ENCODE measurements at regions not wholly inside any gene's neighbourhood (a gene's known extent, or its start where the extent isn't known, plus 50 kb on each side); places are given as distances from the start of the nearest gene placed in this dataset.

- H3K79me2 ChIP-seq (ENCODE audit: insufficient read depth) = no peaks in the 10 kb centered on the region
- in situ Hi-C loops (cut with MboI) = no loop called here
- H3K4me2 ChIP-seq (ENCODE audit: unreplicated experiment) = no peak overlapping the region
- no peak for TF ChIP-seq EZH2 (IDR thresholded peaks at IDR 0.05; ENCODE audit: insufficient read depth, poor library complexity, severe bottlenecking)
- TF ChIP-seq EZH2phosphoT487 (IDR thresholded peaks at IDR 0.05; ENCODE audit: insufficient read depth, low read depth) = no peak
- WGBS, 2 experiments (ENCODE audit: low coverage in 1 of 2, low lambda C conversion rate in 2 of 2, missing lambda C conversion rate in 2 of 2) = 74 to 83% methylated on average over 4 of the region's 4 CpGs
- H3K9ac ChIP-seq = no peak overlapping the region
- no peaks in the 10 kb centered on the region for H3K9me2 ChIP-seq (ENCODE audit: insufficient read depth)
- H3K4me3 ChIP-seq = no peak overlapping the region
- no peak for DNase-seq
- no peaks in the 10 kb centered on the region for H4K20me1 ChIP-seq (ENCODE audit: insufficient read depth)
- H3K27ac ChIP-seq = no peak overlapping the region
- peaks cover 16% of the 10 kb centered on the region for H3K4me1 ChIP-seq (ENCODE audit: insufficient read depth)
- 0 out of 2 replicates have a peak, but pooled peaks cover 7% of the 10 kb centered on the region for H3F3A ChIP-seq (ENCODE audit: insufficient read depth)
- no peaks in the 10 kb centered on the region for H3K27me3 ChIP-seq (replicated peaks; ENCODE audit: insufficient read depth)
- no peak overlapping the region for H2AFZ ChIP-seq
- H3K36me3 ChIP-seq (ENCODE audit: low read depth) = no peaks in the 10 kb centered on the region
- no peaks in the 10 kb centered on the region for H3K9me3 ChIP-seq (ENCODE audit: low read depth)
Observed at GRCh38 chr4:133855001-133855400, 346.6 kb downstream of the PABPC4L start.

GRCh38 chr4:133839326-133839725, 362.3 kb downstream of the PABPC4L start:
- H3K9ac ChIP-seq = no peak overlapping the region
- no peaks in the 10 kb centered on the region for H4K20me1 ChIP-seq (ENCODE audit: insufficient read depth)
- no peaks in the 10 kb centered on the region for H3F3A ChIP-seq (ENCODE audit: insufficient read depth)
- no peak overlapping the region for H3K4me2 ChIP-seq (ENCODE audit: unreplicated experiment)
- H3K27ac ChIP-seq = no peak overlapping the region
- H3K9me2 ChIP-seq (ENCODE audit: insufficient read depth) = no peaks in the 10 kb centered on the region
- H3K79me2 ChIP-seq (ENCODE audit: insufficient read depth) = no peaks in the 10 kb centered on the region
- no peak for TF ChIP-seq EZH2phosphoT487 (IDR thresholded peaks at IDR 0.05; ENCODE audit: insufficient read depth, low read depth)
- no peak for TF ChIP-seq EZH2 (IDR thresholded peaks at IDR 0.05; ENCODE audit: insufficient read depth, poor library complexity, severe bottlenecking)
- no peak overlapping the region for H2AFZ ChIP-seq
- in situ Hi-C loops (cut with MboI) = no loop called here
- H3K4me3 ChIP-seq = no peak overlapping the region
- no peaks in the 10 kb centered on the region for H3K27me3 ChIP-seq (replicated peaks; ENCODE audit: insufficient read depth)
- peaks cover 5% of the 10 kb centered on the region for H3K9me3 ChIP-seq (ENCODE audit: low read depth)
- H3K36me3 ChIP-seq (ENCODE audit: low read depth) = no peaks in the 10 kb centered on the region
- no peaks in the 10 kb centered on the region for H3K4me1 ChIP-seq (ENCODE audit: insufficient read depth)
- DNase-seq = peak; percentile 5

GRCh38 chr4:133823177-133823576, 378.4 kb downstream of the PABPC4L start:
- Histone ChIP-seq H3K9me2 (ENCODE audit: insufficient read depth) (no peaks in the 10 kb centered on the region), H3K4me1 (ENCODE audit: insufficient read depth) (no peaks in the 10 kb centered on the region), H3K4me3 (no peak overlapping the region), H3K4me2 (ENCODE audit: unreplicated experiment) (no peak overlapping the region), H3K36me3 (ENCODE audit: low read depth) (no peaks in the 10 kb centered on the region), H3F3A (ENCODE audit: insufficient read depth) (no peaks in the 10 kb centered on the region), H3K27ac (no peak overlapping the region), H3K27me3 (replicated peaks; ENCODE audit: insufficient read depth) (no peaks in the 10 kb centered on the region), H4K20me1 (ENCODE audit: insufficient read depth) (no peaks in the 10 kb centered on the region), H3K79me2 (ENCODE audit: insufficient read depth) (no peaks in the 10 kb centered on the region), H2AFZ (no peak overlapping the region), H3K9me3 (ENCODE audit: low read depth) (no peaks in the 10 kb centered on the region), H3K9ac (no peak overlapping the region)
- TF ChIP-seq EZH2 (IDR thresholded peaks at IDR 0.05; ENCODE audit: insufficient read depth, poor library complexity, severe bottlenecking) = no peak
- no peak for TF ChIP-seq EZH2phosphoT487 (IDR thresholded peaks at IDR 0.05; ENCODE audit: insufficient read depth, low read depth)
- no peak for DNase-seq
- in situ Hi-C loops (cut with MboI) = no loop called here
- WGBS, 2 experiments (ENCODE audit: low coverage in 1 of 2, low lambda C conversion rate in 2 of 2, missing lambda C conversion rate in 2 of 2) = 5 to 7% methylated on average over 3 of the region's 3 CpGs

- Histone ChIP-seq H3K79me2 (ENCODE audit: insufficient read depth) (no peaks in the 10 kb centered on the region), H3K27me3 (replicated peaks; ENCODE audit: insufficient read depth) (no peaks in the 10 kb centered on the region), H3K27ac (no peak overlapping the region), H2AFZ (no peak overlapping the region), H4K20me1 (ENCODE audit: insufficient read depth) (no peaks in the 10 kb centered on the region), H3K4me3 (no peak overlapping the region), H3K4me2 (ENCODE audit: unreplicated experiment) (no peak overlapping the region), H3K9ac (no peak overlapping the region), H3F3A (ENCODE audit: insufficient read depth) (no peaks in the 10 kb centered on the region), H3K4me1 (ENCODE audit: insufficient read depth) (no peaks in the 10 kb centered on the region), H3K36me3 (ENCODE audit: low read depth) (no peaks in the 10 kb centered on the region), H3K9me3 (ENCODE audit: low read depth) (no peaks in the 10 kb centered on the region), H3K9me2 (ENCODE audit: insufficient read depth) (no peaks in the 10 kb centered on the region)
- no peak for DNase-seq
- TF ChIP-seq EZH2phosphoT487 (IDR thresholded peaks at IDR 0.05; ENCODE audit: insufficient read depth, low read depth) (no peak), EZH2 (IDR thresholded peaks at IDR 0.05; ENCODE audit: insufficient read depth, poor library complexity, severe bottlenecking) (no peak)
- in situ Hi-C loops (cut with MboI) = no loop called here
- WGBS, 2 experiments (ENCODE audit: low coverage in 1 of 2, low lambda C conversion rate in 2 of 2, missing lambda C conversion rate in 2 of 2) = 20 to 27% methylated on average over 2 of the region's 2 CpGs
Observed at GRCh38 chr4:133812954-133813353, 388.6 kb downstream of the PABPC4L start.

- no peaks in the 10 kb centered on the region for H3K36me3 ChIP-seq (ENCODE audit: low read depth)
- H3K9ac ChIP-seq = no peak overlapping the region
- no peak overlapping the region for H3K4me2 ChIP-seq (ENCODE audit: unreplicated experiment)
- H2AFZ ChIP-seq = no peak overlapping the region
- in situ Hi-C loops (cut with MboI) = no loop called here
- TF ChIP-seq EZH2phosphoT487 (IDR thresholded peaks at IDR 0.05; ENCODE audit: insufficient read depth, low read depth) (no peak), EZH2 (IDR thresholded peaks at IDR 0.05; ENCODE audit: insufficient read depth, poor library complexity, severe bottlenecking) (no peak)
- no peak overlapping the region for H3K27ac ChIP-seq
- DNase-seq = no peak
- H3K79me2 ChIP-seq (ENCODE audit: insufficient read depth) = no peaks in the 10 kb centered on the region
- H3K4me3 ChIP-seq = no peak overlapping the region
- H3F3A ChIP-seq (ENCODE audit: insufficient read depth) = no peaks in the 10 kb centered on the region
- no peaks in the 10 kb centered on the region for H3K27me3 ChIP-seq (replicated peaks; ENCODE audit: insufficient read depth)
- H3K4me1 ChIP-seq (ENCODE audit: insufficient read depth) = no peaks in the 10 kb centered on the region
- H3K9me3 ChIP-seq (ENCODE audit: low read depth) = no peaks in the 10 kb centered on the region
- no peaks in the 10 kb centered on the region for H3K9me2 ChIP-seq (ENCODE audit: insufficient read depth)
- H4K20me1 ChIP-seq (ENCODE audit: insufficient read depth) = no peaks in the 10 kb centered on the region
Observed at GRCh38 chr4:133812236-133812635, 389.4 kb downstream of the PABPC4L start.

All from GM23248 (cell line).